HG02571 (cell line): ENCODE measurements at regions not wholly inside any gene's neighbourhood (a gene's known extent, or its start where the extent isn't known, plus 50 kb on each side); places are given as distances from the start of the nearest gene placed in this dataset.
"Not testable (repeated sequence)": the region's sequence is repeated elsewhere in the genome, so short reads cannot be mapped to it uniquely, and the experiment has no call there.

Experiments
- ATAC-seq: cut with Tn5 transposase; IDR thresholded peaks from one replicate; pipeline ENCODE4 v1.9.1; 2021; ENCODE audit warnings: mild to moderate bottlenecking, moderate library complexity; ENCODE audit not compliant: unreplicated experiment

- not testable (repeated sequence) for ATAC-seq
These were observed 537.4 kb upstream of the STEAP1 start for GRCh38 chr7:89616829-89617228.

GRCh38 chr7:89618274-89618673 lies 536.0 kb upstream of the STEAP1 start:
- ATAC-seq, result no peak

- ATAC-seq, result no peak
These were observed 532.2 kb upstream of the STEAP1 start for GRCh38 chr7:89621925-89622641.

GRCh38 chr7:89623018-89623672 lies 531.1 kb upstream of the STEAP1 start:
- peak; percentile 87 for ATAC-seq

GRCh38 chr7:89624155-89624554 lies 530.1 kb upstream of the STEAP1 start:
- ATAC-seq, result not testable (repeated sequence)

- ATAC-seq, result no peak
These were observed 505.8 kb upstream of the STEAP1 start for GRCh38 chr7:89648509-89648908.

- no peak for ATAC-seq
These were observed 498.3 kb upstream of the STEAP1 start for GRCh38 chr7:89655946-89656345.

GRCh38 chr7:89661876-89662275 lies 492.4 kb upstream of the STEAP1 start:
- no peak for ATAC-seq

GRCh38 chr7:89666136-89666835 lies 488.0 kb upstream of the STEAP1 start:
- ATAC-seq, result no peak

GRCh38 chr7:89680161-89680560 lies 474.1 kb upstream of the STEAP1 start:
- no peak for ATAC-seq

- no peak for ATAC-seq
These were observed 472.8 kb upstream of the STEAP1 start for GRCh38 chr7:89681448-89681847.

- ATAC-seq, result no peak
These were observed 469.0 kb upstream of the STEAP1 start for GRCh38 chr7:89685287-89685686.

GRCh38 chr7:89687211-89687610 lies 467.1 kb upstream of the STEAP1 start:
- no peak for ATAC-seq

GRCh38 chr7:89695241-89695640 lies 459.0 kb upstream of the STEAP1 start:
- no peak for ATAC-seq

GRCh38 chr7:89714131-89714530 lies 440.1 kb upstream of the STEAP1 start:
- ATAC-seq, result no peak

GRCh38 chr7:89718941-89719340 lies 435.3 kb upstream of the STEAP1 start:
- not testable (repeated sequence) for ATAC-seq

GRCh38 chr7:89728481-89728880 lies 425.8 kb upstream of the STEAP1 start:
- no peak for ATAC-seq

GRCh38 chr7:89731751-89732445 lies 422.4 kb upstream of the STEAP1 start:
- ATAC-seq, result no peak

- no peak for ATAC-seq
These were observed 415.7 kb upstream of the STEAP1 start for GRCh38 chr7:89738549-89738948.

- ATAC-seq, result no peak
These were observed 396.4 kb upstream of the STEAP1 start for GRCh38 chr7:89757910-89758309.

- no peak for ATAC-seq
These were observed 393.6 kb upstream of the STEAP1 start for GRCh38 chr7:89760690-89761089.
